Thyroid gland (tissue), 4 donors: ENCODE measurements at regions not wholly inside any gene's neighbourhood (a gene's known extent, or its start where the extent isn't known, plus 50 kb on each side); places are given as distances from the start of the nearest gene placed in this dataset.

Source experiments
- DNase-seq, 2 donors: peaks; one replicate each; pipeline ENCODE4 v3.0.0-alpha.2; 2019
- H3K27ac ChIP-seq, 3 donors: fragments of 200-600 bp; sonication (generic); 1 replicate in 2 of 3; 2 replicates in 1 of 3; pipeline ENCODE4 v1.5.1; 2016 to 2019; ENCODE audit warnings: mild to moderate bottlenecking in 1 of 3, moderate library complexity in 1 of 3
- H3K27me3 ChIP-seq: fragments of 200-600 bp; sonication (generic); one replicate; pipeline ENCODE4 v1.5.1; 2019
- H3K36me3 ChIP-seq, 2 donors: fragments of 200-600 bp; sonication (generic); one replicate each; pipeline ENCODE4 v1.5.1; 2016 to 2019
- H3K4me1 ChIP-seq, 2 donors: fragments of 200-600 bp; sonication (generic); one replicate each; pipeline ENCODE4 v1.5.1; 2017 to 2019
- H3K4me3 ChIP-seq, 3 donors: fragments of 200-600 bp; sonication (generic); replicated peaks in 1 of 3; 1 replicate in 2 of 3; 2 replicates in 1 of 3; pipeline ENCODE4 v1.5.1; 2016; ENCODE audit warnings: mild to moderate bottlenecking in 1 of 3
- H3K9me3 ChIP-seq: fragments of 200-600 bp; sonication (generic); one replicate; pipeline ENCODE4 v1.5.1; 2017
- CTCF ChIP-seq, 6 experiments: fragments of 200-600 bp in 3 of 6; fragments of 450-650 bp in 3 of 6; sonication (generic) in 3 of 6; IDR thresholded peaks; one replicate each; pipeline ENCODE4 v1.5.1; 2016 to 2019; ENCODE audit warnings: antibody characterized with exemption in 6 of 6, mild to moderate bottlenecking in 2 of 6, inconsistent platforms in 1 of 6, moderate library complexity in 1 of 6
- POLR2A ChIP-seq, 2 donors: fragments of 450-650 bp; IDR thresholded peaks; one replicate each; pipeline ENCODE4 v1.6.1; 2017; ENCODE audit warnings: antibody characterized with exemption in 2 of 2, mild to moderate bottlenecking in 2 of 2, moderate library complexity in 1 of 2
- WGBS, 2 donors: methylation state at CpG; one replicate each; pipeline ENCODE4 v1.1.5; 2017; 5-methylcytosine and 5-hydroxymethylcytosine counted together
- intact Hi-C: fragments of 100-400 bp; cut with DNase I; formaldehyde crosslinking; loops from one replicate; pipeline ENCODE4 v1.15.1; 2023

- Histone ChIP-seq H3K4me1 (no peaks in the 10 kb centered on the region), H3K27me3 (no peaks in the 10 kb centered on the region), H3K9me3 (no peaks in the 10 kb centered on the region), H3K4me3 (no peak overlapping the region), H3K36me3 (no peaks in the 10 kb centered on the region), H3K27ac (no peak overlapping the region)
- TF ChIP-seq CTCF (IDR thresholded peaks at IDR 0.05): no peak
- no peak for TF ChIP-seq POLR2A (IDR thresholded peaks at IDR 0.05)
- DNase-seq: no peak
- WGBS, 2 donors: 72 to 87% methylated on average over 5 of the region's 5 CpGs
- intact Hi-C loops: no loop called here
Measured at GRCh38 chr9:108003526-108003925, 514.0 kb upstream of the KLF4 start.

- no peaks in the 10 kb centered on the region for H3K27me3 ChIP-seq
- WGBS, 2 donors: 49 to 58% methylated on average over 15 of the region's 15 CpGs
- intact Hi-C loops: no loop called here
- TF ChIP-seq CTCF (IDR thresholded peaks at IDR 0.05): no peak
- no peak for TF ChIP-seq POLR2A (IDR thresholded peaks at IDR 0.05)
- DNase-seq: no peak
- H3K4me3 ChIP-seq: no peak overlapping the region
- no peak overlapping the region for H3K27ac ChIP-seq
- H3K4me1 ChIP-seq: no peaks in the 10 kb centered on the region
- no peaks in the 10 kb centered on the region for H3K36me3 ChIP-seq
- H3K9me3 ChIP-seq: no peaks in the 10 kb centered on the region
Measured at GRCh38 chr9:108002371-108002956, 512.9 kb upstream of the KLF4 start.

GRCh38 chr9:108001237-108001636 is 511.7 kb upstream of the KLF4 start:
- Histone ChIP-seq H3K27me3 (no peaks in the 10 kb centered on the region), H3K36me3 (no peaks in the 10 kb centered on the region), H3K4me1 (no peaks in the 10 kb centered on the region), H3K27ac (no peak overlapping the region), H3K4me3 (no peak overlapping the region), H3K9me3 (no peaks in the 10 kb centered on the region)
- TF ChIP-seq POLR2A (IDR thresholded peaks at IDR 0.05): no peak
- no peak for TF ChIP-seq CTCF (IDR thresholded peaks at IDR 0.05)
- DNase-seq: no peak
- 72 to 81% methylated on average over 4 of the region's 4 CpGs for WGBS, 2 donors
- intact Hi-C loops: no loop called here

GRCh38 chr9:107999890-108000289 is 510.3 kb upstream of the KLF4 start:
- H3K4me3 ChIP-seq: no peak overlapping the region
- H3K4me1 ChIP-seq: no peaks in the 10 kb centered on the region
- no peaks in the 10 kb centered on the region for H3K36me3 ChIP-seq
- DNase-seq: no peak
- H3K27me3 ChIP-seq: no peaks in the 10 kb centered on the region
- 88 to 96% methylated on average over 2 of the region's 2 CpGs for WGBS, 2 donors
- H3K27ac ChIP-seq: no peak overlapping the region
- TF ChIP-seq POLR2A (IDR thresholded peaks at IDR 0.05) (no peak), CTCF (IDR thresholded peaks at IDR 0.05) (no peak)
- intact Hi-C loops: no loop called here
- H3K9me3 ChIP-seq: no peaks in the 10 kb centered on the region

GRCh38 chr9:107999011-107999410 is 509.4 kb upstream of the KLF4 start:
- H3K4me3 ChIP-seq: no peak overlapping the region
- intact Hi-C loops: no loop called here
- H3K4me1 ChIP-seq: no peaks in the 10 kb centered on the region
- H3K36me3 ChIP-seq: no peaks in the 10 kb centered on the region
- no peaks in the 10 kb centered on the region for H3K9me3 ChIP-seq
- WGBS, 2 donors: 30 to 35% methylated on average over 5 of the region's 5 CpGs
- no peak for DNase-seq
- H3K27ac ChIP-seq: no peak overlapping the region
- H3K27me3 ChIP-seq: no peaks in the 10 kb centered on the region
- TF ChIP-seq POLR2A (IDR thresholded peaks at IDR 0.05) (no peak), CTCF (IDR thresholded peaks at IDR 0.05) (no peak)
